Prostate gland (tissue), 2 donors: ENCODE measurements at regions not wholly inside any gene's neighbourhood (a gene's known extent, or its start where the extent isn't known, plus 50 kb on each side); places are given as distances from the start of the nearest gene placed in this dataset.

Experiments used
- POLR2A ChIP-seq: fragments of 450-650 bp; IDR thresholded peaks from one replicate; pipeline ENCODE4 v1.6.1; 2016; ENCODE audit warnings: antibody characterized with exemption, mild to moderate bottlenecking
- POLR2AphosphoS5 ChIP-seq: sonication (generic); formaldehyde crosslinking; IDR thresholded peaks from one replicate; pipeline ENCODE4 v1.6.1; 2017; ENCODE audit warnings: antibody characterized with exemption
- TF ChIP-seq, protein P1 (sequence below), 4 experiments: fragments of 200-600 bp in 2 of 4; fragments of 450-650 bp in 2 of 4; sonication (generic) in 2 of 4; IDR thresholded peaks; 1 replicate in 3 of 4; 2 replicates in 1 of 4; pipeline ENCODE4 v1.5.1; 2016 to 2019; ENCODE audit warnings: antibody characterized with exemption in 4 of 4, mild to moderate bottlenecking in 2 of 4, moderate library complexity in 2 of 4

DNA sequence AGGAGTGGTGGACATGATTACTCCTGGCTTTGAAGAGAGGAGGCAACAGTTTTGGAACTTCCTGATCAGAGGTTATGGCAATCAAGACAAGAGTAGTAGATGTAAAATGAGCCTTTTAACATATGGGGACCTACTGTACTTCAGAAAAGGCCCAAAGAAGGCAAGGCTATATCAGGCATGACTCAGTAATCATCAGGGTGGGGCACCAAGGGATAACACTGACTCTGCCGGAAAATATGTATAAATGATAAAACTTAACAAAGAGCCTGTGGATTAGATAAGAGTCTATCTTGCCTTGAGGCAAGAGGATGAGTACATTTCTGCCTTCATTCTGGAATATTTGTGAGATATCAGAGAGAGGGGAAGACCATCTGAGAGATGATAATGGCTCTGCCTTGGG is 1389.9 kb upstream of the MAP3K7 start:
- TF ChIP-seq, protein P1, sequence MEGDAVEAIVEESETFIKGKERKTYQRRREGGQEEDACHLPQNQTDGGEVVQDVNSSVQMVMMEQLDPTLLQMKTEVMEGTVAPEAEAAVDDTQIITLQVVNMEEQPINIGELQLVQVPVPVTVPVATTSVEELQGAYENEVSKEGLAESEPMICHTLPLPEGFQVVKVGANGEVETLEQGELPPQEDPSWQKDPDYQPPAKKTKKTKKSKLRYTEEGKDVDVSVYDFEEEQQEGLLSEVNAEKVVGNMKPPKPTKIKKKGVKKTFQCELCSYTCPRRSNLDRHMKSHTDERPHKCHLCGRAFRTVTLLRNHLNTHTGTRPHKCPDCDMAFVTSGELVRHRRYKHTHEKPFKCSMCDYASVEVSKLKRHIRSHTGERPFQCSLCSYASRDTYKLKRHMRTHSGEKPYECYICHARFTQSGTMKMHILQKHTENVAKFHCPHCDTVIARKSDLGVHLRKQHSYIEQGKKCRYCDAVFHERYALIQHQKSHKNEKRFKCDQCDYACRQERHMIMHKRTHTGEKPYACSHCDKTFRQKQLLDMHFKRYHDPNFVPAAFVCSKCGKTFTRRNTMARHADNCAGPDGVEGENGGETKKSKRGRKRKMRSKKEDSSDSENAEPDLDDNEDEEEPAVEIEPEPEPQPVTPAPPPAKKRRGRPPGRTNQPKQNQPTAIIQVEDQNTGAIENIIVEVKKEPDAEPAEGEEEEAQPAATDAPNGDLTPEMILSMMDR (IDR thresholded peaks at IDR 0.05), result no peak
- TF ChIP-seq POLR2A (no peak), POLR2AphosphoS5 (no peak)
